ENCODE measurements at regions not wholly inside any gene's neighbourhood (a gene's known extent, or its start where the extent isn't known, plus 50 kb on each side); places are given as distances from the start of the nearest gene placed in this dataset.
"Not testable (repeated sequence)": the region's sequence is repeated elsewhere in the genome, so short reads cannot be mapped to it uniquely, and the experiment has no call there.

GRCh38 chr11:21987261-21987660 is 205.6 kb upstream of the ANO5 start:
- Mint-ChIP-seq H3K4me1 (ENCODE audit: low read depth in 2 of 2) (no peaks in the 10 kb centered on the region), H3K4me3 (no peak overlapping the region), H3K36me3 (ENCODE audit: insufficient read depth) (no peaks in the 10 kb centered on the region), H3K27ac (no peak overlapping the region), H3K9me3 (peaks cover 2 to 5% of the 10 kb centered on the region in 2 donors), H3K27me3 (no peaks in the 10 kb centered on the region)
- DNase-seq (no peak), ATAC-seq (replicated peaks) (no peak)

DNA sequence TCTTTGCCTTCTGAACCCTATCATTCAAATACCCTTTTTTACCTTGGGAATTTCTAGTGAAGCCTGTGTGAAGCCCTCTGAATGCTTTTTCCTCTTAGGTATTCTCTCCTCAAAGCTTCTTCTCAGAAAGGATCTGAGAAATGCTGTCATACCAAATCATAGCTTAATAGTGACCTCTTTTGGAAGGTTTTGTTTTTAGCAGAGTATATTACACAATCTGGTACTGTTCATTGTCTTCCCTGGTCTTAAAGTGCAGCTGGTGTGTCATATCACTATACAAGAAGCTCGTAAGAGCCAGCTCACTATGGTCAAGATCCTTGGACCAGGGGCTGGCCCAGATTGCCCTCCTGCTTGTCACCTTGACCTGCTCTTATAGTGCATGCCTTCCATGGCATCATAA is 204.4 kb upstream of the ANO5 start:
- ATAC-seq (replicated peaks) (no peak), DNase-seq (no peak)
- Mint-ChIP-seq H3K9me3 (peaks cover 2 to 5% of the 10 kb centered on the region in 2 donors), H3K27ac (no peak overlapping the region), H3K4me1 (ENCODE audit: low read depth in 2 of 2) (no peaks in the 10 kb centered on the region), H3K4me3 (no peak overlapping the region), H3K27me3 (no peaks in the 10 kb centered on the region), H3K36me3 (ENCODE audit: insufficient read depth) (no peaks in the 10 kb centered on the region)

DNA sequence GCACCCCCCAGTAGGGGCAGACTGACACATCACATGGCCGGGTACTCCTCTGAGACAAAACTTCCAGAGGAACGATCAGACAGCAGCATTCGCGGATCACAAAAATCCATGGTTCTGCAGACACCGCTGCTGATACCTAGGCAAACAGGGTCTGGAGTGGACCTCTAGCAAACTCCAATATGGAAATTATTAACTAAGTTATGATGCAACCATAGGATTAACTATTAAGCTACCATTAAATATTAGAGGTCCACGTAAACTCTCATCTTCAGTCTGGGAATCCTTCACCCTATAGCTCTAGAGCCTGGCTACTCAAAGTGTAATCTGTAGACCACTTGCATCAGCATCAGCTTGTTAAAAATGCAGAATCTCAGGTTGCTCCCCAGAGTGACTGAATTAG is 191.1 kb upstream of the ANO5 start:
- not testable (repeated sequence) for H3K27me3 Mint-ChIP-seq; H3K4me1 Mint-ChIP-seq (ENCODE audit: low read depth in 2 of 2); H3K36me3 Mint-ChIP-seq (ENCODE audit: insufficient read depth); H3K27ac Mint-ChIP-seq; H3K4me3 Mint-ChIP-seq; DNase-seq; ATAC-seq (replicated peaks)
- peaks cover 12 to 16% of the 10 kb centered on the region in 2 donors for H3K9me3 Mint-ChIP-seq

DNA sequence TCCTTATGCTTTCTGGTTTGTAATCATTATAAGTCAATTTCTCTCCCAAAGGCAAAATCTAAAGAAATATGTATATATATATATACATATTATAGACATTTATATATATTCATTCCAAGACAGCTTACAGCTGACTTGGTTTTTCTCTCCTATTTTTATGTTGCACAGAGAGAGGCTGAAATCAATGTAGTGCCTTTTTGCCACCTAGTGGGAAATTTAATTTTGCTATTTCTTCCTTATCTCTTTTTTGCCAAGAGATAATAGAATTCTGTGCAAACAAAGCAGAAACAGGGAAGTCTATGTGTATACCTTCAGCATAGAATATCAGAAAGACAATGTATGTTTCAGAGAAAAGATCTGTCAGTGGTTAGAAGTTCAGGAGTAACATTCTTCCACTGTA is 186.0 kb upstream of the ANO5 start:
- no peaks in the 10 kb centered on the region for H3K4me1 Mint-ChIP-seq (ENCODE audit: low read depth in 2 of 2)
- no peak overlapping the region for H3K4me3 Mint-ChIP-seq
- no peaks in the 10 kb centered on the region for H3K27me3 Mint-ChIP-seq
- H3K27ac Mint-ChIP-seq: no peak overlapping the region
- peaks cover 7 to 16% of the 10 kb centered on the region in 2 donors for H3K9me3 Mint-ChIP-seq
- DNase-seq: no peak
- no peak for ATAC-seq (replicated peaks)
- H3K36me3 Mint-ChIP-seq (ENCODE audit: insufficient read depth): no peaks in the 10 kb centered on the region

DNA sequence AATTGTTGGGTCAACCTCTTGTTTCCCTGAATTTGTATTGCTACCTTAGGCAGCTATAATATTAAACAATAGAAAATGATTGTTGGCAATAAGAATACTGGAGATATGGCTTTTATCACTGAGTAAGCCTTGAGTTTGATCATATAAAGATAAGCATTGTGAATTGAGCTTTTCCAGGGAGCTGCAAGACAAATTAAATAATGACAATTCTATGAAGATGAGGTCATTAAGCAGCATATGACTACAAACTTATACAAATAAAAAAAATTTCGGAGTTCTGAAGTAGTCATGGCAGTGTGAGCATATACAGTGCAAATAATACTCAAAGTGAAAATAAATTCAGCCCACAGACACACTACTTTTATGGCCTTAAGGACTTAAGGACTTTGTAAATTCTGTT is 161.1 kb upstream of the ANO5 start:
- Mint-ChIP-seq H3K9me3 (peaks cover 9 to 25% of the 10 kb centered on the region in 2 donors), H3K4me1 (ENCODE audit: low read depth in 2 of 2) (no peaks in the 10 kb centered on the region), H3K36me3 (ENCODE audit: insufficient read depth) (no peaks in the 10 kb centered on the region), H3K27ac (no peak overlapping the region), H3K4me3 (no peak overlapping the region), H3K27me3 (no peaks in the 10 kb centered on the region)
- DNase-seq (no peak), ATAC-seq (replicated peaks) (no peak)

- Mint-ChIP-seq H3K36me3 (ENCODE audit: insufficient read depth) (no peaks in the 10 kb centered on the region), H3K27me3 (no peaks in the 10 kb centered on the region), H3K4me1 (ENCODE audit: low read depth in 2 of 2) (no peaks in the 10 kb centered on the region), H3K4me3 (no peak overlapping the region), H3K27ac (no peak overlapping the region), H3K9me3 (peaks cover 9 to 11% of the 10 kb centered on the region in 2 donors)
- ATAC-seq (replicated peaks) (no peak), DNase-seq (no peak)
These were observed 155.4 kb upstream of the ANO5 start for GRCh38 chr11:22037505-22037904.

- no peak for ATAC-seq (replicated peaks)
- no peak overlapping the region for H3K4me3 Mint-ChIP-seq
These were observed 151.8 kb upstream of the ANO5 start for GRCh38 chr11:22041039-22041438.

DNA sequence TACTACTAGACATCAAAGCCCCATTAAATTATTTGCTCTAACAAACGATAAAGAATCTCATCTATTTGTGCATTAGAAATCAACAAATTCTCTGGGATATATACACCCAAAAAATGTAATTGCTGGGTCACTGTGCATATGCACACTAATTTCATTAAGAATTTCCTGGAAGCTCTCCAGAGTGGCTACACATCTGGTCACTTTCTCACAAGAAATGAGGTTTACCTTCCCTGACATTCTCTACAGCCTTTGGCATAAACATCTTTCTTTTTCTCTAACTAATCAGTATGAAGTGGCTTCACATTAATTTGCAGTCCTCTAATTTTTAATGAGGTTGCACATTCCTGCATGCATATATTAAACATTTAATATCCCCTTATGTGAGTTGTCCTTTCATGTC is 150.8 kb upstream of the ANO5 start:
- no peak overlapping the region for H3K27ac Mint-ChIP-seq
- no peaks in the 10 kb centered on the region for H3K36me3 Mint-ChIP-seq (ENCODE audit: insufficient read depth)
- H3K4me3 Mint-ChIP-seq: no peak overlapping the region
- DNase-seq (no peak), ATAC-seq (replicated peaks) (no peak)
- peaks cover 1 to 4% of the 10 kb centered on the region in 2 donors for H3K9me3 Mint-ChIP-seq
- no peaks in the 10 kb centered on the region for H3K27me3 Mint-ChIP-seq
- H3K4me1 Mint-ChIP-seq (ENCODE audit: low read depth in 2 of 2): no peaks in the 10 kb centered on the region

More at GRCh38 chr11:22041039-22041438, 151.8 kb upstream of the ANO5 start:
- DNase-seq: no peak
- H3K36me3 Mint-ChIP-seq (ENCODE audit: insufficient read depth): no peaks in the 10 kb centered on the region
- no peaks in the 10 kb centered on the region for H3K4me1 Mint-ChIP-seq (ENCODE audit: low read depth in 2 of 2)
- H3K27me3 Mint-ChIP-seq: no peaks in the 10 kb centered on the region
- no peak overlapping the region for H3K27ac Mint-ChIP-seq
- peaks cover 7 to 11% of the 10 kb centered on the region in 2 donors for H3K9me3 Mint-ChIP-seq

- Mint-ChIP-seq H3K27me3 (no peaks in the 10 kb centered on the region), H3K9me3 (peaks cover 0 to 7% of the 10 kb centered on the region in 2 donors), H3K4me3 (no peak overlapping the region), H3K27ac (no peak overlapping the region), H3K4me1 (ENCODE audit: low read depth in 2 of 2) (no peaks in the 10 kb centered on the region), H3K36me3 (ENCODE audit: insufficient read depth) (no peaks in the 10 kb centered on the region)
- no peak for DNase-seq
- no peak for ATAC-seq (replicated peaks)
These were observed 148.8 kb upstream of the ANO5 start for GRCh38 chr11:22044126-22044525.

DNA sequence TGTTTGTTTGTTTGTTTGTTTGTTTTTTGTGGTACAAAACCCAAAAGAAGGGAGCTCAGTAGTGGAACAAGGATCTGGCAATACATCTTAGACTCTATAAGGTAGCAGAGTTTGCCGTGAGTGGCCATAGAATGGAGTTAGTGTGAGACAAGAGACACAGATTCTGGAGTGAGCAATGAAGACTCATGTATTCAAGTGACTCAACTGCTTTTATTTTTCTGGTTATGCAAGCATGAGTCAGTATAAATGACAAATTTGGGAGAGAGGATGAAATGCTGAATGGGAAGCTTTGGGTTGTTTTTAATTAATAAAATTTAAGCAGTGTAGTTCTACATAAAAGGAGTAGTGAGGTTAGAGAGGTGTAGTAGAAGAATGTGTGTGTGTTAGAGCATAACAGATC is 143.6 kb upstream of the ANO5 start:
- no peak overlapping the region for H3K4me3 Mint-ChIP-seq

DNA sequence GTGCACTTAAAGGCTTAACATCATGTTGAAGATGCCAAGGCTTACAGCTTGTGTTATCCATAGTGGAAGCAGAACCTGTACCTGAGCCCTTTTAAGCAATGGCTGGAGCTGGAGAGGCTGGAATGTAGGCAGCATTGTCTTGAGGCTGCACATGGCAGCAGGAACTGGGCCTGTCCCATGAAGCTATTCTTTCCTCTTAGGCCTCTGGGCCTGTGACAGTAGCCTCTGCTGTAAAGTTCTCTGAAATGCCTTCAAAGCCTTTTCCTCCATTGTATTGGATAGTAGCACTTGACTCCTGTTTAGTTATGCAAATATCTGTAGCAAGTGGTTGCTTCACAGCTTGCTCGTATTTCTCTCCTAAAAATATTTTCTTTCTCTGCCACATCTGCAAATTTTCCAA is 127.4 kb upstream of the ANO5 start:
- Mint-ChIP-seq H3K9me3 (peaks cover 13 to 25% of the 10 kb centered on the region in 2 donors), H3K27ac (no peak overlapping the region), H3K27me3 (no peaks in the 10 kb centered on the region), H3K4me3 (no peak overlapping the region), H3K36me3 (ENCODE audit: insufficient read depth) (no peaks in the 10 kb centered on the region), H3K4me1 (ENCODE audit: low read depth in 2 of 2) (no peaks in the 10 kb centered on the region)
- DNase-seq: no peak
- no peak for ATAC-seq (replicated peaks)

More for the DNA sequence above, 143.6 kb upstream of the ANO5 start:
- Mint-ChIP-seq H3K9me3 (peaks cover 4 to 24% of the 10 kb centered on the region in 2 donors), H3K36me3 (ENCODE audit: insufficient read depth) (no peaks in the 10 kb centered on the region), H3K27ac (no peak overlapping the region), H3K4me1 (ENCODE audit: low read depth in 2 of 2) (no peaks in the 10 kb centered on the region), H3K27me3 (no peaks in the 10 kb centered on the region)
- no peak for ATAC-seq (replicated peaks)
- DNase-seq: no peak

- DNase-seq (no peak), ATAC-seq (replicated peaks) (no peak)
- H3K27ac Mint-ChIP-seq: no peak overlapping the region
- no peaks in the 10 kb centered on the region for H3K4me1 Mint-ChIP-seq (ENCODE audit: low read depth in 2 of 2)
- H3K36me3 Mint-ChIP-seq (ENCODE audit: insufficient read depth): no peaks in the 10 kb centered on the region
- H3K4me3 Mint-ChIP-seq: no peak overlapping the region
- H3K9me3 Mint-ChIP-seq: peaks cover 12 to 25% of the 10 kb centered on the region in 2 donors
- H3K27me3 Mint-ChIP-seq: no peaks in the 10 kb centered on the region
These were observed 123.0 kb upstream of the ANO5 start for GRCh38 chr11:22069844-22070243.

DNA sequence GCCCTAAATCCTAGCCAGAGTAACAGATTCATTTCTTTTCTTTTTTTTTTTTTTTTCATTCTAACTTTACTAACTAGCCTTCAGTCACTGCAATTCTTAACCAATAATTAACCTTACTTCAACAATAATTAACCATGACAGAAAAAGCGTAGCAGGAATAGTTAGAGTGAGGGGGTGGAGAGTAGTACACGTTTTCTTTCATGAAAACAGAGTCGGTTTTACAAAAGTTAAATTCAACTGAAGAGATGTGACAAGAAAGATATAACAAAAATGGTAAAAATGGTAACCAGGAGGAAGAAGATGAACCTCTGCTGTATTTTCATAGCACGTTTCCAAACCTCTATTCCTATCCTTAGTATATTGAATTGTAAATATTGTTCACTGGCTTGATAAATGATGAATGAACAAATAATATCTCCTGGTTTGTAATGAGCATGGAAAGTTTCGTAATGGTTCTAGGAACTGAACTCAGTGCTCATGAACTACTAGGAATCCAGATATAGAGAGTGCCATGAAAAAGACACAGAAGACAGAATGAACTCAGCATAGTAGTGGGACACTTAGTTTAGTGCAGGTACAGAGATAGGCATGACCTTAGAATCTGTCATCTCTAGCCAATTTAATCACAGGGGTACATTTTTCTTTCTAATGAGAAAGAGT is 116.5 kb upstream of the ANO5 start:
- Mint-ChIP-seq H3K4me3 (no peak overlapping the region), H3K36me3 (ENCODE audit: insufficient read depth) (peaks cover 2% of the 10 kb centered on the region), H3K9me3 (peaks cover 6 to 11% of the 10 kb centered on the region in 2 donors), H3K27me3 (no peaks in the 10 kb centered on the region), H3K27ac (no peak overlapping the region), H3K4me1 (ENCODE audit: low read depth in 2 of 2) (no peaks in the 10 kb centered on the region)
- DNase-seq (no peak), ATAC-seq (replicated peaks) (no peak)

GRCh38 chr11:22078063-22078462 is 114.8 kb upstream of the ANO5 start:
- ATAC-seq (replicated peaks): no peak
- Mint-ChIP-seq H3K9me3 (peaks cover 6 to 11% of the 10 kb centered on the region in 2 donors), H3K4me1 (ENCODE audit: low read depth in 2 of 2) (no peaks in the 10 kb centered on the region), H3K36me3 (ENCODE audit: insufficient read depth) (peaks cover 2% of the 10 kb centered on the region), H3K4me3 (no peak overlapping the region), H3K27me3 (no peaks in the 10 kb centered on the region), H3K27ac (no peak overlapping the region)
- no peak for DNase-seq

Data from effector memory CD8-positive, alpha-beta T cell (primary cell).